ENCODE measurements at regions not wholly inside any gene's neighbourhood (a gene's known extent, or its start where the extent isn't known, plus 50 kb on each side); places are given as distances from the start of the nearest gene placed in this dataset.
"Not testable (repeated sequence)": the region's sequence is repeated elsewhere in the genome, so short reads cannot be mapped to it uniquely, and the experiment has no call there.

GRCh38 chr2:16227811-16228462, 287.6 kb downstream of the MYCN start:
- DNase-seq = no peak

GRCh38 chr2:16226943-16227664, 286.8 kb downstream of the MYCN start:
- no peak for DNase-seq

DNA sequence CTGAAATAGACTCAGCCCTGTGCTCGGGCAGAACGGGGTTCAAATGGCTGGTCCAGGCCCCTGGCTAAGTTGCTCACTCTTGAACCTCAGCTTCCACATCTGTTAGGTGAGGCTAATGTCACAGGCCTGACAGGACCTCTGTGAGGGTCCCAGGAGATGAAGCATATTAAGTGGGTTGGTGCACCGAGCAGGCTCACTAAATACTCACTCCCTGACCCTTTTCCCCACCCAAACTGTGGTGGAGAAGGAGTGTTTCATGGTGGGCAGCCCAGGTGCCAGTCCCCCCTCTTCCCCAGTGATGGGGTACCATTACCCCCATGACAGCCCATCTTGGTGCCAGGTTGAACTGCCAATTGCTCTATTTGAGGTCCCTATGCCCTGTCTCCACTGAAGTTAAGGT, 286.0 kb downstream of the MYCN start:
- no peak for DNase-seq

- no peak for DNase-seq
Observed at GRCh38 chr2:16225545-16225944, 285.2 kb downstream of the MYCN start.

- no peak for DNase-seq
Observed at GRCh38 chr2:16225071-16225470, 284.7 kb downstream of the MYCN start.

GRCh38 chr2:16224298-16225045, 284.1 kb downstream of the MYCN start:
- DNase-seq = no peak

GRCh38 chr2:16223841-16224177, 283.5 kb downstream of the MYCN start:
- DNase-seq = no peak

- no peak for DNase-seq
Observed at GRCh38 chr2:16223161-16223840, 283.0 kb downstream of the MYCN start.

DNA sequence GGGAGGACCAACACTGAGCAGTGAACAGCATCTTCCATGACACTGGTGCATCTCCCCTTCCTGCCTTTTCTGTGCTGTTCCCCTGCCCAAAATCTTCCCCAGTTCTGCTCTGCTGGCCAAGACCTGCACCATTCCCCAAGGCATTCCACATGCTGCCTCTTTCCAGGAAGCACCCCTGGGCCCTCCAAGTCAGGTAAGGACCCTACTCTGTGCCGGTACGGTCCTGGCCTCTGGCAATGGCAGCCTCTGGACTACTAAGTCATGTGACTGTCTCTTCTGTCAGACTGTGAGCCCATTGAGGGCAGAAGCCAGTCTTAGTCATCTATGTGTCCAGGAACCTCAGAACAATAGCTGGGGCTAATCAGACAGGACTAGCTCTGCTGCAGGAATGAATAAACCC, 282.0 kb downstream of the MYCN start:
- DNase-seq = no peak

GRCh38 chr2:16221461-16222010, 281.2 kb downstream of the MYCN start:
- DNase-seq = no peak

DNA sequence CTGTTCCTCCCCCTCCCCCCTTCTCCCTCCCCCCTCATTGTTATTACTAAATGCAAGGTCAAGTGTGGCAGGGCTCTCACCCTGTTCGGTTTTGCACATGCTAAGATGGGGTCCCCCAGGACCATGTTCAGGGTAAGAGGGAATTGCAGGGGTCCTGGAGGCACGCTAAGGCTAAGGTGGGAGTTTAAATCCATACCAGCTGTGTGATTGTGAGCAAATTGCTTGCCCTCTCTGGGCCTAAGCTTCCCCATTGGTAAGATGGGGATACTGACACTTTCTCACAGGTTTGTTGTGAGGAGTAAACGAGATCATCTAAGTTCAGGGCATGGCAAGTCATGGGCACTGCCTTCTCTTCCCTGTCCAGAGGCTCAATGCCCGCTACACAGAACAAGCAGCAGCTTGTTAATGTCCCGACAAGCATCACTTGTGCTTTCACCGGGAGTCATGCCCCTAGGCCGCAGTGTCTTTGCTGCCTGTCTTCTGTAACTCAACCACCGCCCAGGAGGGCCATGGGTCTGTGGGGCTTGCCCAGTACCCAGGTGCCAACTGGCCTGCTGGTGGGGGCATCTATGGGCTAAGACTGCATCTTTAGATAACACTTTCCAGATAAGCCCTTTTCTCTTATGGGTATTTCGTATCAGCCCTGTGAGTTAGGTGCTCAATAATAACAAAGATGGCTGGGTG, 279.1 kb downstream of the MYCN start:
- no peak for DNase-seq

DNA sequence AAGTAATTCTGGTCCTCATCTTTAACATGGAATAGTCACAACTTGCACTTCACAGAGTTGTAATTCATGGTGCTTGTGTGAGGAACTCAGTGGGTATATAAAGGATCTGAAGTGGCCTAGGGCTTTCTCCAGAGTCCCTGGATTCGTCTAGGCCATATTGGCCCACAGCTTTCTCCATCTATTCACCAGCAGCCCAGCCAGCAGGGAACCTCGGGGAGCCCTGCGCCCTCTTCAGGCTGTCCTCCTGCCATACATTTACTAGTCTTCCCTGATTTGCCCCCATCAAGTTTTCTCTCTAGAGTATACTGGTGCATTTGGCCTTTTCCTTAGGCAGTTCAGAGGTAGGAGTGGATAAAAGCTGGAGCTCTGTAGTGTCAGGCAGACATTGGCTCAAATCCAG, 278.3 kb downstream of the MYCN start:
- DNase-seq = no peak

DNA sequence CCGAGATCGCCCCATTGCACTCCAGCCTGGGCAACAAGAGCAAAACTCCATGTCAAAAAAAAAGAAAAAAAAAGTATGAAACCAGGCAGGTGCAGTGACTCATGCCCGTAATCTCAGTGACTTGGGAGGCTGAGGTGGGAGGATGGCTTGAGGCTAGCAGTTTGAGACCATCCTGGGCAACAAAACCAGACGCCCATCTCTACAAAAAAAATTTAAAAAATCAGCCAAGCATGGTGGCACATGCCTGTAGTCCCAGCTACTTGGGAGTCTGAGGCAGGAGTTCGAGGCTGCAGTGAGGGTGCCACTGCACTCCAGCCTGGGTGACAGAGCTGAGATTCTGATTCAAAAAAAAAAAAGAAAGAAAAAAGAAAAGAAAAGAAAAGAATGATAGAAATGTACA, 277.8 kb downstream of the MYCN start:
- DNase-seq = no peak

- DNase-seq = not testable (repeated sequence)
Observed at GRCh38 chr2:16217741-16218140, 277.4 kb downstream of the MYCN start.

DNA sequence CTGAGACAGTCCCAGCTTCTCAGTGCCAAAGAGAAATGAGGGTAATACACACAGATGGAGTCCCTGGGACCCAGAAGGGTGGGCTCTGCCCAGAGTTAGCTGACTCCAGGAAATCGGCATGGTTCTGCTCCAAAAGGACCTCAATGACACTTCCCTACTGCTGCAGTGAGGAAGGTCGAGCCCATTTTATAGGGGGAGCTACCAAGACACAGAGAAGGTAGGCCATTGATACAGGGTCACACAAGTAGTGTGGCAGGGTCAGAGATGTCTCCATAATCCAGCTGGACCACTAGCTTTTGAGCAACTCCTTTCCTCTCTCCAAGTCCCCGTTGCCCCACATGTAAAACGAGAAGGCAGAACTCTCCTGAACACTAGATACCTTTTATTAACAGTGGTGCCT, 276.9 kb downstream of the MYCN start:
- no peak for DNase-seq

DNA sequence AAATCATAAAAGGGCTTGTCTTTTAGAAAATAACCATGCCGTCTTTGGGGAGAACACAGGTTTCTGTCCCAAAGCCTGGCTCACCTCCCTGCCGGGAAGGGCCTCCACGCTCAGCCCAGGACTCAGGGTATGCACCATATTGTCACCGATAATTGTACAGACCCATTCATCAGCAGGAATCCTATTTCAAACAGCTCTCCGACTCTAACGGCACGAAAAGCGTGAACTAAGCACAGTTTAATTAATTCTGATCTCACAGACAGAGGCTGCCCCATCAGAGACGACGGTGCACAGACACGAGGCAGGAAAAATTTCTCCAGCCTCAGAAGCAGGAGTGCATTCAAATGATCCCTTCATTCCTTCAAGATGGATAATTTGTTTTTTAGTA, 276.2 kb downstream of the MYCN start:
- DNase-seq = no peak

DNA sequence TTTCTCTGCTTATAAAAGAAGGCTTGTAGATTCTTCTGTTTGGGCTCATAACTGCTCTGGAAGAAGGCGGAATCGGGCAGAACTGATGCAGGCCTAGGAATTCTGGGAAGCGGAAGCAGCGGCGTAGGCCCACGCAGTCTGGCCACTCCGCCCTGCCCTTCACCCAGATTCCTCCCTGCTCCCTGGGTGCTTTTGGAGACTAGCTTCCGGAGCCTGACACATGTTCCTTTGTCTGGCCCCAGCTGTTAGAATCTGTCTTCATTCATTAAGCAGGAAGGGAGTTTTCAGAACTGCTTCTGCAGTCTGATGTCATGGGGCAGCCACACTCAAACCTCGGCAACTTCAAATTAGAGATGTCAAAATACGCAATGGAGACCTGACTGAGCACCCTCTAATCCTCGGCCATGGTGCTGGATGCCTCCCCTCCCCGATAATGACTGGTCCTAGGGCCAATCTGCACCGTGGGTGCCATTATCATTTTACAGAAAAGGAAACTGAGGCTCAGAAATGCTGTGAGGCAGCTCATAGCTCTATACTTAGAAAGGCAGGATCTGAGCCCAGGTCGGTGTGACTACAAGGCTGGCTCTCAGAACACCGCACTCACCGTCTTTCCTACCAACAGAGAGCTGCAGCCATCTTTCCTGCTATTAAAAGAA, 275.7 kb downstream of the MYCN start:
- no peak for DNase-seq

GRCh38 chr2:16214861-16215260, 274.5 kb downstream of the MYCN start:
- DNase-seq = no peak

DNA sequence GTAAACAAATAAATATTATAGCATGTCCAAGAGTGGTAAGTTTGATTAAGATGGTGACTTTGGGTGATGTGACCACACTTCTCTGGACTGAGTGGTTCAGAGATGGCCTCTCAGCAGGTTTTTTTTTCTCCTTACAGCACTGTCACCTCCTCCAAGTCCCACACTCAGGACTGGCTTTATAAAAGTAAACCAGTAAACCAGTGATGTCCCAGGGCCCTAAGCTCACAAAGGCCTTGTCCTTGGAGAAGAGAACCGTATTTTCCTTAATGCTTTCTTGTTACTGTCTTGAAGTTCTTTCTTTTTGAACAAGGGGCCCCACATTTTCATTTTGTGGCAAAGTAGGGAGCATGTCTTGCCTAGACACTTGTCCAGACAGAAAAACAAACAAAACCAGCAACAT, 274.0 kb downstream of the MYCN start:
- no peak for DNase-seq

- DNase-seq = no peak
Observed at GRCh38 chr2:16212321-16212720, 272.0 kb downstream of the MYCN start.

- no peak for DNase-seq
Observed at GRCh38 chr2:16211341-16211740, 271.0 kb downstream of the MYCN start.

DNA sequence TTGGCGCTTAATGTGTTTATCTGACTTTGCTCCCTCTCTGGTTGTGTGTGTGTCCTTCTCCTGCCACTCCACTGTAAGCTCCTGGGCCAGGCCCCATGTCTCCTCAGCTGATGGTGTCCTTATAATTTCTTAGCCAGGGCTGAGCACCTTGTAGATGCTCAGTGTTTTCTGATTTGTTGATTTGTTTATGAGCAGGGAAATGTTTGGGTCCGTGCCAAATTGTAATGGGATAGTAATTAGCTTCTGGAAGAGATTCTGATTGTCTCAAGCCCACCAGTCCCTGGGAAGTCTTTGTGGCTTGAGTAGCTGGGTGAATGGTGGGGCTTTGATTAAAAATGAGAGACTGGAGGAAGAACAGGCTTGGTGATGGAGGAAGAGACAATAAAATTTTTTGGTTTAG, 270.5 kb downstream of the MYCN start:
- DNase-seq = no peak
